Gastroesophageal sphincter (tissue), 3 donors: ENCODE measurements at regions not wholly inside any gene's neighbourhood (a gene's known extent, or its start where the extent isn't known, plus 50 kb on each side); places are given as distances from the start of the nearest gene placed in this dataset.

Experiments used
- EP300 ChIP-seq: sonication (generic); formaldehyde crosslinking; IDR thresholded peaks from one replicate; pipeline ENCODE4 v1.6.1; 2017; ENCODE audit warnings: antibody characterized with exemption, mild to moderate bottlenecking
- TF ChIP-seq, protein P1 (sequence below), 4 experiments: fragments of 200-600 bp in 2 of 4; fragments of 450-650 bp in 2 of 4; sonication (generic) in 1 of 4; IDR thresholded peaks; one replicate each; pipeline ENCODE4 v1.5.1; 2017 to 2019; ENCODE audit warnings: antibody characterized with exemption in 4 of 4, mild to moderate bottlenecking in 2 of 4, moderate library complexity in 2 of 4

DNA sequence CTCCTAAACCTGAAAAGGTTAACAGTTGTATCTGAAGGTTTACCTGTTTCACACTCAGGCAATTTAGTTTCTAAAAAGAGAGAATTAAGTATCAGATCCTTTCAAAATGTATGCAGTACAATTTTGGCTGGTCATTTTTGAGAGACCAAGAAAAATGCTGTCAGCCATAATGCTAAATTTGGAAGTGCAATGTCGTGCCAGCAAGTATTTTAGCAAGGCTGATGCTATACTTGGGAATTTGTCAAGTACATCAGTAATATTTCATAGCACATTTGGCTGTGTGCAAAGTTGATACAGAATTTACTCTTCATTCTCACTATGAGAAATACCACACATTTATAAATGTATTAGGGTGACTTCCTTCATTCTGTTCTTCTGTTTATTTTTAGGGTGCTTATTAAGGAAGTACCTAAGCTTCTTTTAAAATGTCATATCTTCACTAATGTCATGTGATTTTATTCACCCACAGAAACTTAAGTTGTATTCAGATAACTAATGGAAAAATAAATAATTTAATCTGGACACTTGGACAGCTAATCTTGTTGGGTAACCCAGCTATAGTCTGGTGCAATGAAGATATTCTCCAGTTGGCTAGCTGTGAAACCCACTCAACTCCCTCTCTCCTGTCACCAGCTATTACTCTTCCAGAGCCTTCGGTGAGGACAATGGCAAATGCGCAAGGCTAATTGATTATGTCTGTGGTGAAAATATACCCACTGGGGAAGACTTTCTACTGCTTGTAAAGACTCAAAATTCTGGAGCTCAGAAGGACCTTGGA is 84.2 kb upstream of the TLL1 start:
- TF ChIP-seq, protein P1, sequence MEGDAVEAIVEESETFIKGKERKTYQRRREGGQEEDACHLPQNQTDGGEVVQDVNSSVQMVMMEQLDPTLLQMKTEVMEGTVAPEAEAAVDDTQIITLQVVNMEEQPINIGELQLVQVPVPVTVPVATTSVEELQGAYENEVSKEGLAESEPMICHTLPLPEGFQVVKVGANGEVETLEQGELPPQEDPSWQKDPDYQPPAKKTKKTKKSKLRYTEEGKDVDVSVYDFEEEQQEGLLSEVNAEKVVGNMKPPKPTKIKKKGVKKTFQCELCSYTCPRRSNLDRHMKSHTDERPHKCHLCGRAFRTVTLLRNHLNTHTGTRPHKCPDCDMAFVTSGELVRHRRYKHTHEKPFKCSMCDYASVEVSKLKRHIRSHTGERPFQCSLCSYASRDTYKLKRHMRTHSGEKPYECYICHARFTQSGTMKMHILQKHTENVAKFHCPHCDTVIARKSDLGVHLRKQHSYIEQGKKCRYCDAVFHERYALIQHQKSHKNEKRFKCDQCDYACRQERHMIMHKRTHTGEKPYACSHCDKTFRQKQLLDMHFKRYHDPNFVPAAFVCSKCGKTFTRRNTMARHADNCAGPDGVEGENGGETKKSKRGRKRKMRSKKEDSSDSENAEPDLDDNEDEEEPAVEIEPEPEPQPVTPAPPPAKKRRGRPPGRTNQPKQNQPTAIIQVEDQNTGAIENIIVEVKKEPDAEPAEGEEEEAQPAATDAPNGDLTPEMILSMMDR (IDR thresholded peaks at IDR 0.05): no peak
- no peak for TF ChIP-seq EP300
